GM19395 (cell line): ENCODE measurements at regions not wholly inside any gene's neighbourhood (a gene's known extent, or its start where the extent isn't known, plus 50 kb on each side); places are given as distances from the start of the nearest gene placed in this dataset.
A peak's percentile ranks its signal among the peaks of the same experiment; 100 is the strongest.

Experiments
- ATAC-seq: cut with Tn5 transposase; IDR thresholded peaks from one replicate; pipeline ENCODE4 v1.9.1; 2021; ENCODE audit warnings: mild to moderate bottlenecking, moderate library complexity; ENCODE audit not compliant: unreplicated experiment

- peak; percentile 91 for ATAC-seq
Measured at GRCh38 chr3:70400194-70400593, 87.8 kb upstream of the MDFIC2 start.

DNA sequence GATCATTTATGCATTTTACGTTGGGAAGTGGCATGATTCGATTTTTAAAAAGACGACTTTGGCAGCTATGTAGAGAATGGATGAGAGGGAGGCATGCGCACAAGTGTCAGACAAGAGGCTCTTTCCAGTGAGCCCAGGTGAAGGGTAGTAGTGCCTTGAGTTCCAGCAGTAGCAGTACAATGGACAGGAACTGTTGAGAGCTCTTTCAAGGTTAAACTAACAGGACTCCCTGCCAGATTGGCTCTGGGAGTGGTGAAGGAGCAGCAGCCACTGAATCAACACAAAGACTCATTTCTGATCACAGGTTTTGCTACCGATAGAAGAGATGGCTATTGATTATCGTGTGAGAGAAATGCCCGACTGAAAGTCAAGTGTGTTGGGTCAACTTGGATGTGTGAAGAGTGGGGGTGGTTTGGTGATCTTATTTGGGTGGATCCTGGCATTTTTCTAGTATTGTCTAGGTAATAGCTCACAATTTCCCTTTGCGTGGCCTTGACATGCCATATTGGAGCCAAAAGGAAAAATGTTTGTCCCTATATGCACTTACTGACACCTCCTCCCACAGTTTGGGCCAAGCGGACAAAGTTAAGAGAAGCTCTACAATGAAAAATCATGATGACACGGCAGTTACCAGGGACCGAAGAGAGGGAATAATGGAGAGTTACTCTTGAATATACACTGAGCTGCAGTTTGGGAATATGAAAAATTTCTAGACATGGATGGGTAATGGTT, 81.6 kb upstream of the MDFIC2 start:
- no peak for ATAC-seq

- no peak for ATAC-seq
Measured at GRCh38 chr3:70392227-70392626, 79.8 kb upstream of the MDFIC2 start.

DNA sequence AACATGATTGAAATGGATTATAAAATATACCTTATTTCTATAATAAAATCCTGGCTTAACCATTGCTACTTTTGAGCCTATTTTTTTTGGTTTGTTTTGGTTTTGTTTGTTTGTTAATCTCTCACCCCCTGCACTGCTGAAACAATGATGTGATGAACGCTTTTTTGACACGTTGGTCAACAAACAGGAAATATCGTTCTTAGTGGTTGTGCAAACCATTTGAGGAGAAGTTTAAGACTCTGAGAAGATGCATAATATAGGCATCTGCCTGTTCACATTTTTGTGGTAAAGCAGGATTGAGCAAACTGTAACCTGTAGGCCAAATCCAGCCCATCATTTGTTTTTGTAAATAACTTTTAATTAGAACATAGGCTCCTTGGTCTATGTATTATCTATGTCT, 75.5 kb upstream of the MDFIC2 start:
- no peak for ATAC-seq

DNA sequence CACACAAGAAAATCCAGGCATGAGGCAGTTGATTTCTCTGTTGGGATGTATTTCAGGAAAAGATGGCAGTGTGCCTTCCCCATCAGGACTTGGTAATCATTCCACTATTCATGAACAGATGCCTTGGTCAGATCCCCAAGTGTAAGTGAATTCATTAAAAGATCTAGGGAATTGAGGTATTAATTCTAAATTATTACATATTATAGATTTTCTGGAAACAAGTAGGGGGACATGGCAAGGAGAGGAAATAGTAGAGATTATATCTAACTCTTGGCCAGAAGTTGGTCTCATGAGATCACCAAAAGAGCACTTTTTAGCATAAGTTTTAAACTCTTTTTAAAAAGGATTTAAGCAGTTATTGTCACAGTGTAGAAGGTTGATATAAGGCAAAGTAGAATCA, 74.4 kb upstream of the MDFIC2 start:
- ATAC-seq = no peak

DNA sequence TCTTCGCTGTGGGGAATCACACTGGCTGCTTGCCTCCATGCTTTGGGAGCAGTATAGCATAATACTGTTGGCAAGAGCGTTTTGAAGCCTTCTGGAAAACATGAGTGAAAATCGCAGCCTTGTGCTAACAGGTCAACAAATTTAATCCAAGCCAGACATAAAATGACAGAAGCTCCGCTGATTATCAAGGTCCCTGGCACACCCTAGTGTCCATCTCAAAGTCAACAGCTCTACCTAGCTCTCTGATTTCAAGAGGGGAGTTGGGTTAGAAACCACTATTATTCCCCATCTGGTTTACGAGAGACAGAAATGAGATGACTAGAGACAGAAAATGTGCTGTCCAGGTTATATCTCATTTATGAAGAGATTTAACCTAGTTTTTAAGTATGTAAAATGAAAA, 73.6 kb upstream of the MDFIC2 start:
- ATAC-seq = no peak

DNA sequence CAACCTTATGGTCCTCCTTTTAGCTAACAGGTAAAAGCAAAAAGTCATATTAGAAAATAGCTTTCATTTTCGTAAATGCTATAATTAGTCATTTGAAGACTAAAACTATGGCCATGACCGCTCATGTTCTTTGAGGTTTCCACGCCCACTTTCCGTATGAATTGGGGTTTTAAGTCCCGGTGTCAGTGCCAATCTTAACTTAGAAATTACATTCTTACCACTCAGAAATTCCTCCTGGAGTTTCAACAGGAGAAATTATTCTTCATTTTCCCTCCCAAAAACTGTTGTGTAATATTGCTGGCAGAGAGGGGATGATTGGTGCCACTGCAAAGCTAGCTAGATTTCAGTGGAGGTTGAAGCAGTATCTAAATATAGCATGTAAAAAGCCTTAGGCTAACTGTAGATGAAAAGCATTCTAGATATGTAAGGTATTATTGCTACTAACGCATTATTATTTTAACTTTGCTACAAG, 71.0 kb upstream of the MDFIC2 start:
- peak; percentile 98 for ATAC-seq

GRCh38 chr3:70374179-70374578, 61.7 kb upstream of the MDFIC2 start:
- no peak for ATAC-seq
